Lower leg skin (tissue), 4 donors: ENCODE measurements at regions not wholly inside any gene's neighbourhood (a gene's known extent, or its start where the extent isn't known, plus 50 kb on each side); places are given as distances from the start of the nearest gene placed in this dataset.

Experiments used
- DNase-seq, 2 donors: peaks; one replicate each; pipeline ENCODE4 v3.0.0-alpha.2; 2019; ENCODE audit warnings: low spot score in 2 of 2
- H3K4me3 ChIP-seq: fragments of 200-600 bp; sonication (generic); 2 replicates; pipeline ENCODE4 v1.5.1; 2017; ENCODE audit warnings: mild to moderate bottlenecking, low read depth; ENCODE audit not compliant: poor library complexity, severe bottlenecking
- CTCF ChIP-seq, 3 donors: fragments of 450-650 bp; IDR thresholded peaks; one replicate each; pipeline ENCODE4 v1.5.1; 2016; ENCODE audit warnings: antibody characterized with exemption in 3 of 3, mild to moderate bottlenecking in 3 of 3, moderate library complexity in 2 of 3
- POLR2A ChIP-seq, 2 donors: fragments of 450-650 bp; IDR thresholded peaks; one replicate each; pipeline ENCODE4 v1.6.1; 2016 to 2017; ENCODE audit warnings: antibody characterized with exemption in 2 of 2, mild to moderate bottlenecking in 1 of 2, moderate library complexity in 1 of 2
- WGBS, 2 donors: methylation state at CpG; one replicate each; pipeline ENCODE4 v1.1.5; 2018; 5-methylcytosine and 5-hydroxymethylcytosine counted together
- intact Hi-C: fragments of 100-400 bp; cut with DNase I; formaldehyde crosslinking; loops from one replicate; pipeline ENCODE4 v1.15.0; 2023; ENCODE audit warnings: low total_unique reads

GRCh38 chr2:236393101-236393500 lies 128.9 kb upstream of the ASB18 start:
- peak in 1 of 2 donors; percentile 36 for DNase-seq
- 87 to 95% methylated on average over 3 of the region's 3 CpGs for WGBS, 2 donors
- H3K4me3 ChIP-seq = no peak overlapping the region
- no peak for TF ChIP-seq POLR2A (IDR thresholded peaks at IDR 0.05)
- TF ChIP-seq CTCF (IDR thresholded peaks at IDR 0.05) = no peak
- intact Hi-C loops = no loop called here

- WGBS, 2 donors = 72 to 76% methylated on average over 3 of the region's 3 CpGs
- intact Hi-C loops = no loop called here
- TF ChIP-seq POLR2A (IDR thresholded peaks at IDR 0.05) (no peak), CTCF (IDR thresholded peaks at IDR 0.05) (no peak)
- no peak overlapping the region for H3K4me3 ChIP-seq
- DNase-seq = peak in 1 of 2 donors; percentile 39
These were observed 129.4 kb upstream of the ASB18 start for GRCh38 chr2:236393581-236393980.

- no peak overlapping the region for H3K4me3 ChIP-seq
- DNase-seq = peak in 1 of 2 donors; percentile 74
- TF ChIP-seq CTCF (IDR thresholded peaks at IDR 0.05) (no peak), POLR2A (IDR thresholded peaks at IDR 0.05) (no peak)
- 95 to 99% methylated on average over 9 of the region's 9 CpGs for WGBS, 2 donors
- intact Hi-C loops = no loop called here
These were observed 130.4 kb upstream of the ASB18 start for GRCh38 chr2:236394571-236394970.

- intact Hi-C loops = no loop called here
- no peak overlapping the region for H3K4me3 ChIP-seq
- TF ChIP-seq CTCF (IDR thresholded peaks at IDR 0.05) = no peak
- no peak for TF ChIP-seq POLR2A (IDR thresholded peaks at IDR 0.05)
- DNase-seq = peak in 1 of 2 donors; percentile 31
- 86 to 87% methylated on average over 7 of the region's 7 CpGs for WGBS, 2 donors
These were observed 130.9 kb upstream of the ASB18 start for GRCh38 chr2:236395067-236395466.

- TF ChIP-seq CTCF (IDR thresholded peaks at IDR 0.05) (no peak), POLR2A (IDR thresholded peaks at IDR 0.05) (no peak)
- H3K4me3 ChIP-seq = no peak overlapping the region
- peak in 1 of 2 donors; percentile 50 for DNase-seq
- WGBS, 2 donors = 91 to 93% methylated on average over 13 of the region's 13 CpGs
- intact Hi-C loops = no loop called here
These were observed 132.7 kb upstream of the ASB18 start for GRCh38 chr2:236396818-236397350.

- 89 to 91% methylated on average over 4 of the region's 4 CpGs for WGBS, 2 donors
- intact Hi-C loops = no loop called here
- peak in 1 of 2 donors; percentile 64 for DNase-seq
These were observed 133.5 kb upstream of the ASB18 start for GRCh38 chr2:236397681-236398080.

More at GRCh38 chr2:236397681-236398080, 133.5 kb upstream of the ASB18 start:
- TF ChIP-seq POLR2A (IDR thresholded peaks at IDR 0.05) (no peak), CTCF (IDR thresholded peaks at IDR 0.05) (no peak)
- no peak overlapping the region for H3K4me3 ChIP-seq
